OCI-LY1 (cell line): ENCODE measurements at regions not wholly inside any gene's neighbourhood (a gene's known extent, or its start where the extent isn't known, plus 50 kb on each side); places are given as distances from the start of the nearest gene placed in this dataset.

Source experiments
- H2AFZ ChIP-seq: fragments of 200-600 bp; sonication (generic), shearing (Covaris generic); 2 replicates; pipeline ENCODE4 v1.6.0; 2014; ENCODE audit warnings: antibody characterized with exemption, mild to moderate bottlenecking, low read length
- H3F3A ChIP-seq: fragments of 200-600 bp; sonication (generic), shearing (Covaris generic); 2 replicates; pipeline ENCODE4 v1.6.0; 2014; ENCODE audit warnings: mild to moderate bottlenecking, antibody characterized with exemption, low read length, moderate library complexity; ENCODE audit not compliant: insufficient read depth
- H3K27ac ChIP-seq: fragments of 200-600 bp; sonication (generic); 2 replicates; pipeline ENCODE4 v1.5.1; 2014; ENCODE audit warnings: low read length, mixed run types, mild to moderate bottlenecking, low read depth; ENCODE audit not compliant: poor library complexity, severe bottlenecking
- H3K27me3 ChIP-seq: fragments of 200-600 bp; sonication (generic); 2 replicates; pipeline ENCODE4 v1.6.0; 2014; ENCODE audit warnings: antibody characterized with exemption, mild to moderate bottlenecking, low read length, moderate library complexity; ENCODE audit not compliant: insufficient read depth
- H3K36me3 ChIP-seq: fragments of 200-600 bp; sonication (generic); 2 replicates; pipeline ENCODE4 v1.6.1; 2014; ENCODE audit warnings: mild to moderate bottlenecking, antibody characterized with exemption, low read length, moderate library complexity, mixed read lengths; ENCODE audit not compliant: insufficient read depth
- H3K4me1 ChIP-seq: fragments of 200-600 bp; sonication (generic); 2 replicates; pipeline ENCODE4 v1.5.1; 2014; ENCODE audit warnings: mild to moderate bottlenecking, low read length, moderate library complexity; ENCODE audit not compliant: insufficient read depth, severe bottlenecking
- H3K4me2 ChIP-seq: fragments of 200-600 bp; sonication (generic), shearing (Covaris generic); 2 replicates; pipeline ENCODE4 v1.6.1; 2014; ENCODE audit warnings: low read length
- H3K4me3 ChIP-seq: fragments of 200-600 bp; sonication (generic); 2 replicates; pipeline ENCODE4 v1.5.1; 2014; ENCODE audit warnings: low read length, low read depth, mild to moderate bottlenecking, mixed read lengths; ENCODE audit not compliant: poor library complexity, severe bottlenecking
- H3K79me2 ChIP-seq: fragments of 200-600 bp; shearing (Covaris generic); 2 replicates; pipeline ENCODE4 v1.6.1; 2016; ENCODE audit warnings: mixed run types, low read length, mixed read lengths; ENCODE audit not compliant: insufficient read depth
- H3K9ac ChIP-seq: fragments of 200-600 bp; sonication (generic), shearing (Covaris generic); 2 replicates; pipeline ENCODE4 v1.6.1; 2014; ENCODE audit warnings: mild to moderate bottlenecking, low read length, mixed read lengths
- H3K9me2 ChIP-seq: fragments of 200-600 bp; sonication (generic), shearing (Covaris generic); 2 replicates; pipeline ENCODE4 v1.6.1; 2014; ENCODE audit warnings: low read depth, mild to moderate bottlenecking, low read length, mixed read lengths
- H3K9me3 ChIP-seq: fragments of 200-600 bp; shearing (Covaris generic); 2 replicates; pipeline ENCODE4 v1.6.1; 2014; ENCODE audit warnings: low read length, mixed read lengths
- H4K20me1 ChIP-seq: fragments of 200-600 bp; sonication (generic), shearing (Covaris generic); 2 replicates; pipeline ENCODE4 v1.6.0; 2016; ENCODE audit warnings: mild to moderate bottlenecking, low read length; ENCODE audit not compliant: insufficient read depth
- CTCF ChIP-seq: fragments of 200-600 bp; sonication (generic), shearing (Covaris generic); IDR thresholded peaks from 2 replicates; pipeline ENCODE4 v1.5.1; 2017; ENCODE audit warnings: mild to moderate bottlenecking, antibody characterized with exemption, low read length, moderate library complexity, mixed read lengths
- EZH2 ChIP-seq: fragments of 200-600 bp; sonication (generic), shearing (Covaris generic); IDR thresholded peaks from 2 replicates; pipeline ENCODE4 v1.8.0; 2017; ENCODE audit warnings: borderline replicate concordance, mixed run types, mild to moderate bottlenecking, antibody characterized with exemption, low read length, moderate library complexity, mixed read lengths

GRCh38 chr1:29643838-29644440 is 407.6 kb downstream of the PTPRU start:
- Histone ChIP-seq H3K4me3 (no peak overlapping the region), H3K4me1 (no peaks in the 10 kb centered on the region)

GRCh38 chr1:29643281-29643680 is 407.0 kb downstream of the PTPRU start:
- Histone ChIP-seq H3K9ac (no peak overlapping the region), H3K4me3 (no peak overlapping the region), H3F3A (no peaks in the 10 kb centered on the region), H3K27me3 (no peaks in the 10 kb centered on the region), H3K27ac (no peak overlapping the region), H2AFZ (no peak overlapping the region), H3K4me2 (no peak overlapping the region), H3K9me3 (no peaks in the 10 kb centered on the region), H3K9me2 (no peaks in the 10 kb centered on the region), H3K79me2 (no peaks in the 10 kb centered on the region), H4K20me1 (no peaks in the 10 kb centered on the region), H3K36me3 (no peaks in the 10 kb centered on the region), H3K4me1 (no peaks in the 10 kb centered on the region)
- no peak for TF ChIP-seq CTCF
- no peak for TF ChIP-seq EZH2

More at GRCh38 chr1:29643838-29644440, 407.6 kb downstream of the PTPRU start:
- H3K4me2 ChIP-seq, result no peak overlapping the region
- no peak overlapping the region for H2AFZ ChIP-seq
- no peaks in the 10 kb centered on the region for H3K9me3 ChIP-seq
- H4K20me1 ChIP-seq, result no peaks in the 10 kb centered on the region
- no peak overlapping the region for H3K27ac ChIP-seq
- H3F3A ChIP-seq, result no peaks in the 10 kb centered on the region
- no peak for TF ChIP-seq EZH2
- no peak for TF ChIP-seq CTCF
- no peaks in the 10 kb centered on the region for H3K79me2 ChIP-seq
- no peak overlapping the region for H3K9ac ChIP-seq
- H3K27me3 ChIP-seq, result no peaks in the 10 kb centered on the region
- H3K9me2 ChIP-seq, result no peaks in the 10 kb centered on the region
- no peaks in the 10 kb centered on the region for H3K36me3 ChIP-seq

GRCh38 chr1:29642519-29642918 is 406.2 kb downstream of the PTPRU start:
- no peak overlapping the region for H3K4me2 ChIP-seq
- H3K27me3 ChIP-seq, result no peaks in the 10 kb centered on the region
- no peaks in the 10 kb centered on the region for H4K20me1 ChIP-seq
- no peaks in the 10 kb centered on the region for H3K9me2 ChIP-seq
- no peaks in the 10 kb centered on the region for H3K79me2 ChIP-seq
- no peak overlapping the region for H2AFZ ChIP-seq
- no peak for TF ChIP-seq CTCF
- TF ChIP-seq EZH2, result no peak
- H3K4me3 ChIP-seq, result no peak overlapping the region
- H3K36me3 ChIP-seq, result no peaks in the 10 kb centered on the region
- H3K9ac ChIP-seq, result no peak overlapping the region
- H3F3A ChIP-seq, result no peaks in the 10 kb centered on the region
- H3K9me3 ChIP-seq, result no peaks in the 10 kb centered on the region
- no peak overlapping the region for H3K27ac ChIP-seq
- no peaks in the 10 kb centered on the region for H3K4me1 ChIP-seq
